PC-9 (cell line): ENCODE measurements at regions not wholly inside any gene's neighbourhood (a gene's known extent, or its start where the extent isn't known, plus 50 kb on each side); places are given as distances from the start of the nearest gene placed in this dataset.

Experiments
- BruUV-seq: library from RNA; stranded (reverse); fragments of 400-500 nt; replicated peaks from 2 replicates; lab custom pipeline; 2021; lab: Mats Ljungman, UMichigan
- CTCF ChIA-PET: fragments of 300-600 bp; sonication (Branson Sonifier 250); formaldehyde crosslinking; loops from one replicate; lab custom pipeline; 2022; ENCODE audit warnings: antibody characterized with exemption; lab: Charles Lee
- POLR2A ChIA-PET: fragments of 300-600 bp; sonication (Branson Sonifier 250); formaldehyde crosslinking; loops from one replicate; lab custom pipeline; 2022; ENCODE audit warnings: antibody characterized with exemption; ENCODE audit not compliant: unreplicated experiment; lab: Charles Lee
- DNase-seq, 2 experiments: peaks; one replicate each; pipeline versions ENCODE4 v3.0.0 to v3.0.0-alpha.2; 2015 to 2022; ENCODE audit warnings: mixed read lengths in 1 of 2
- H2AFZ ChIP-seq: fragments of 200-600 bp; sonication (generic); 2 replicates; pipeline ENCODE4 v1.8.1; 2017; ENCODE audit warnings: antibody characterized with exemption
- H3F3A ChIP-seq: fragments of 200-600 bp; sonication (generic); 2 replicates; pipeline ENCODE4 v1.8.1; 2017; ENCODE audit warnings: antibody characterized with exemption, mild to moderate bottlenecking, low read depth; ENCODE audit not compliant: insufficient read depth
- H3K27ac ChIP-seq: fragments of 200-600 bp; sonication (generic); 2 replicates; pipeline ENCODE4 v1.6.1; 2016; ENCODE audit warnings: mixed run types
- H3K27me3 ChIP-seq: fragments of 200-600 bp; sonication (generic); 2 replicates; pipeline ENCODE4 v1.6.1; 2016; ENCODE audit warnings: low read depth, mixed run types; ENCODE audit not compliant: insufficient read depth
- H3K36me3 ChIP-seq: fragments of 200-600 bp; sonication (generic); 2 replicates; pipeline ENCODE4 v1.6.1; 2016; ENCODE audit warnings: low read depth, mixed run types
- H3K4me1 ChIP-seq: fragments of 200-600 bp; sonication (generic); replicated peaks from 2 replicates; pipeline ENCODE4 v1.6.1; 2016; ENCODE audit warnings: mixed run types; ENCODE audit not compliant: insufficient read depth
- H3K4me2 ChIP-seq: fragments of 200-600 bp; sonication (generic); 2 replicates; pipeline ENCODE4 v1.6.1; 2017; ENCODE audit warnings: mixed run types
- H3K4me3 ChIP-seq: fragments of 200-600 bp; sonication (generic); 2 replicates; pipeline ENCODE4 v1.6.1; 2016; ENCODE audit warnings: mixed run types
- H3K79me2 ChIP-seq: fragments of 200-600 bp; sonication (generic); 2 replicates; pipeline ENCODE4 v1.6.1; 2017; ENCODE audit warnings: low read depth, mixed run types
- H3K9me2 ChIP-seq: fragments of 200-600 bp; sonication (generic); 2 replicates; pipeline ENCODE4 v1.8.1; 2017; ENCODE audit warnings: mild to moderate bottlenecking; ENCODE audit not compliant: insufficient read depth
- H3K9me3 ChIP-seq: fragments of 200-600 bp; sonication (generic); 2 replicates; pipeline ENCODE4 v1.8.1; 2016; ENCODE audit warnings: low read depth; ENCODE audit not compliant: insufficient read depth
- H4K20me1 ChIP-seq: fragments of 200-600 bp; sonication (generic); 2 replicates; pipeline ENCODE4 v1.8.1; 2017; ENCODE audit not compliant: insufficient read depth
- EZH2 ChIP-seq: fragments of 200-600 bp; sonication (generic); IDR thresholded peaks from 2 replicates; pipeline ENCODE4 v1.8.0; 2017; ENCODE audit warnings: antibody characterized with exemption, low read depth
- intact Hi-C: fragments of 100-400 bp; cut with micrococcal nuclease; formaldehyde crosslinking; loops from one replicate; pipeline ENCODE4 v1.10.0; 2022; ENCODE audit not compliant: unreplicated experiment
- TF ChIP-seq, protein P1 (sequence below): fragments of 200-600 bp; sonication (generic); conservative IDR thresholded peaks from 2 replicates; pipeline ENCODE4 v1.6.1; 2017; ENCODE audit warnings: mixed run types, antibody characterized with exemption, mild to moderate bottlenecking, moderate library complexity

DNA sequence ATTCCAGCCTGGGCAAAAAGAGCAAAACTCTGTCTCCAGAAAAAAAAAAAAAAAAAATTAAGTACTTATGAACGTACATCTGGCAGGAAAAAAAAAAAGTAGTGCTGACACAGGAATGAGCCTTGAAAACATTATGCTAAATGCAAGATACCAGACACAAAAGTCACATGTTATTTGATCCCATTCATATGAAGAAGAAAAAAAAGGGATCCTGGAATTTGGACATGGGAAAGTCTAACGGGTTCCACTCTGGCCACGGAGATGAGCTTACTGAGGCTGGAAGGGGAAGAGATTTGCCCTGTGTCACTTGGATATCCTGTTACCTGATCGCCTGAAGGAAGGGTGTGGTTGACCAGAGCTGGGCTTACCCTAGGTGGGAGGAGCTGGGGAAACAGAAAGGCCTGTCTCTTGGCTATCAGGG lies 251.9 kb downstream of the PARN start:
- Histone ChIP-seq H3K4me3 (no peak overlapping the region; the same call in 1 of the 2 replicates), H3K4me1 (peaks cover 57% of the 10 kb centered on the region), H3K9me2 (no peaks in the 10 kb centered on the region), H3K27me3 (no peaks in the 10 kb centered on the region), H3K36me3 (no peaks in the 10 kb centered on the region), H3K27ac (peak overlapping the region; percentile 92), H4K20me1 (no peaks in the 10 kb centered on the region), H3K4me2 (peak overlapping the region; percentile 70), H2AFZ (no peak overlapping the region), H3K79me2 (no peaks in the 10 kb centered on the region), H3K9me3 (no peaks in the 10 kb centered on the region), H3F3A (peaks cover 44% of the 10 kb centered on the region)
- BruUV-seq = no TSS peak
- POLR2A ChIA-PET = interaction anchor here (0.6 to 0.7 kb wide), 6 partner anchors 15 to 1574 kb away, joined by 3 to 23 read pairs (median 6); no protein-coding TSS in a partner anchor
- TF ChIP-seq, protein P1, sequence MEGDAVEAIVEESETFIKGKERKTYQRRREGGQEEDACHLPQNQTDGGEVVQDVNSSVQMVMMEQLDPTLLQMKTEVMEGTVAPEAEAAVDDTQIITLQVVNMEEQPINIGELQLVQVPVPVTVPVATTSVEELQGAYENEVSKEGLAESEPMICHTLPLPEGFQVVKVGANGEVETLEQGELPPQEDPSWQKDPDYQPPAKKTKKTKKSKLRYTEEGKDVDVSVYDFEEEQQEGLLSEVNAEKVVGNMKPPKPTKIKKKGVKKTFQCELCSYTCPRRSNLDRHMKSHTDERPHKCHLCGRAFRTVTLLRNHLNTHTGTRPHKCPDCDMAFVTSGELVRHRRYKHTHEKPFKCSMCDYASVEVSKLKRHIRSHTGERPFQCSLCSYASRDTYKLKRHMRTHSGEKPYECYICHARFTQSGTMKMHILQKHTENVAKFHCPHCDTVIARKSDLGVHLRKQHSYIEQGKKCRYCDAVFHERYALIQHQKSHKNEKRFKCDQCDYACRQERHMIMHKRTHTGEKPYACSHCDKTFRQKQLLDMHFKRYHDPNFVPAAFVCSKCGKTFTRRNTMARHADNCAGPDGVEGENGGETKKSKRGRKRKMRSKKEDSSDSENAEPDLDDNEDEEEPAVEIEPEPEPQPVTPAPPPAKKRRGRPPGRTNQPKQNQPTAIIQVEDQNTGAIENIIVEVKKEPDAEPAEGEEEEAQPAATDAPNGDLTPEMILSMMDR = no peak
- TF ChIP-seq EZH2 = no peak
- intact Hi-C loops = loop anchor here (2.0 kb wide), 1 partner anchor 13 kb away; no protein-coding TSS in a partner anchor
- CTCF ChIA-PET = interaction anchor here (0.5 to 1.5 kb wide), 5 partner anchors 11 to 458 kb away, joined by 3 read pairs; partner anchors contain the start of gene ERCC4
- peak; percentile 81 to 88 for DNase-seq

DNA sequence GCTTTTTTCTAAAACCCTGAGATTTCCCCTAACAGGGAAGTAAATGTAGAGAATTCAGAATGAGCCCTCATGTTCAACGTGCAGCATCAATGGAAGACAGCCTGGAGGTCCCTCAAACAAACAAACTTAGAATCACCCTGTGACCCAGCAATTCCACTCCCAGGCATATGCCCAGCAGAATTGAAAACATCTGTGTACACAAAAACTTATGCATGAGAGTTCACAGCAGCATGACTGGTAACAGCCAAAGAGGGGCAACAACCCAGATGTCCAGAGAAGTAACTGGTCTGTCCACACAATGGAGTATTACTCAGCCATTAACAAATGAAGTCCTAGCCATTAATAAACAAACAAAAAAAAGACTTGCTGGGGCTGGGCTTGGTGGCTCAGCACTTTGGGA lies 252.7 kb downstream of the PARN start:
- no TSS peak for BruUV-seq
- no peak for DNase-seq
- no peak overlapping the region for H3K4me3 ChIP-seq
- peak overlapping the region; percentile 92 for H3K27ac ChIP-seq
- no peaks in the 10 kb centered on the region for H3K36me3 ChIP-seq
- no peak for TF ChIP-seq EZH2
- TF ChIP-seq, protein P1 = no peak
- H2AFZ ChIP-seq = no peak overlapping the region
- H3K9me2 ChIP-seq = no peaks in the 10 kb centered on the region
- peaks cover 52% of the 10 kb centered on the region for H3K4me1 ChIP-seq
- no peaks in the 10 kb centered on the region for H3K27me3 ChIP-seq
- ChIA-PET CTCF (interaction anchor here (1.5 kb wide), 1 partner anchor 108 kb away, joined by 3 read pairs; no protein-coding TSS in a partner anchor), POLR2A (no interaction called here)
- peaks cover 35% of the 10 kb centered on the region for H3F3A ChIP-seq
- intact Hi-C loops = no loop called here
- H3K4me2 ChIP-seq = peak overlapping the region; percentile 70; the same call in 1 of the 2 replicates
- no peaks in the 10 kb centered on the region for H3K9me3 ChIP-seq
- H4K20me1 ChIP-seq = no peaks in the 10 kb centered on the region
- no peaks in the 10 kb centered on the region for H3K79me2 ChIP-seq

DNA sequence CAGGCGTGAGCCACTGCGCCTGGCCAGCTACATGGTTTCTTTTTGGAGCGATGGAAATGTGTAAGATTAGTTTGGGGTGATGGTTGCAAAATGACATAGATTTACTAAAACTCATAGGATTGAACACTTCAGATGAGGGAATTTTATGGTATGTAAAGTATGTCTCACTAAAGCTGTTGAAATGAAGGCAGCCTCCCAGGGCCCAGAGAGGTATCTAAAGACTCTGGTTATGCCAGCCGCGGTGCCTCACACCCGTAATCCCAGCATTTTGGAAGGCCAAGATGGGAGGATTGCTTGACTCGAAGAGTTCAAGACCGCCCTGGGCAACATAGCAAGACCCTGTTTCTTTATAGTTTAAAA lies 254.9 kb downstream of the PARN start:
- BruUV-seq = no TSS peak
- TF ChIP-seq, protein P1 = no peak
- TF ChIP-seq EZH2 = no peak
- Histone ChIP-seq H3F3A (peaks cover 33% of the 10 kb centered on the region), H3K79me2 (no peaks in the 10 kb centered on the region), H3K36me3 (no peaks in the 10 kb centered on the region), H3K27me3 (no peaks in the 10 kb centered on the region), H3K27ac (no peak overlapping the region), H4K20me1 (no peaks in the 10 kb centered on the region), H3K4me3 (no peak overlapping the region), H3K9me3 (no peaks in the 10 kb centered on the region), H3K9me2 (no peaks in the 10 kb centered on the region), H3K4me2 (no peak overlapping the region), H2AFZ (no peak overlapping the region), H3K4me1 (peaks cover 44% of the 10 kb centered on the region)
- intact Hi-C loops = no loop called here
- ChIA-PET CTCF (no interaction called here), POLR2A (interaction anchor here (0.7 kb wide), 1 partner anchor 146 kb away, joined by 3 read pairs; no protein-coding TSS in a partner anchor)
- DNase-seq = no peak
